ENCODE measurements at regions not wholly inside any gene's neighbourhood (a gene's known extent, or its start where the extent isn't known, plus 50 kb on each side); places are given as distances from the start of the nearest gene placed in this dataset.

DNA sequence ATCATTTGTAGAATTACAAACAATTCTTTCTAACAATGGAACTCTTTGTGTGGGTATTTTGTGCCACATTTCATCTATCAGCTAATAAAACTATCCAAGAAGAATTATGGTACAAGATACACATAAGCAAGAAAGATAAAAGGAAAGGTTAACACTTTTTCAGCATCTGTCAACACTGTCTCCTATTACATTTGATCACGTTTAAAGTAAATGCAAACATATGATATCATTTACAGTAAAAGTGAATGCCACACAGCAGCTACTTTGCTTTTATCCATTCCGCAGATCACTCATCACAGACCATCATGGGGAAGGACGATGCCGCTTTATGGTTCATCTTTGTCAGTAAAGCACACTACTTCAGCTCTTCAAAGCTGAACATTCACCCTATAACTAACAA lies 456.4 kb upstream of the MANEA start:
- Histone ChIP-seq H3K27me3 (ENCODE audit: insufficient read depth, poor library complexity, severe bottlenecking) (no peaks in the 10 kb centered on the region), H3K27ac (replicated peaks) (no peak overlapping the region), H3K4me3 (replicated peaks; ENCODE audit: insufficient read depth, low read length) (no peak overlapping the region)
- TF ChIP-seq CTCF (IDR thresholded peaks at IDR 0.05; ENCODE audit: insufficient read depth, low read length), result no peak
- TF ChIP-seq, protein P1, sequence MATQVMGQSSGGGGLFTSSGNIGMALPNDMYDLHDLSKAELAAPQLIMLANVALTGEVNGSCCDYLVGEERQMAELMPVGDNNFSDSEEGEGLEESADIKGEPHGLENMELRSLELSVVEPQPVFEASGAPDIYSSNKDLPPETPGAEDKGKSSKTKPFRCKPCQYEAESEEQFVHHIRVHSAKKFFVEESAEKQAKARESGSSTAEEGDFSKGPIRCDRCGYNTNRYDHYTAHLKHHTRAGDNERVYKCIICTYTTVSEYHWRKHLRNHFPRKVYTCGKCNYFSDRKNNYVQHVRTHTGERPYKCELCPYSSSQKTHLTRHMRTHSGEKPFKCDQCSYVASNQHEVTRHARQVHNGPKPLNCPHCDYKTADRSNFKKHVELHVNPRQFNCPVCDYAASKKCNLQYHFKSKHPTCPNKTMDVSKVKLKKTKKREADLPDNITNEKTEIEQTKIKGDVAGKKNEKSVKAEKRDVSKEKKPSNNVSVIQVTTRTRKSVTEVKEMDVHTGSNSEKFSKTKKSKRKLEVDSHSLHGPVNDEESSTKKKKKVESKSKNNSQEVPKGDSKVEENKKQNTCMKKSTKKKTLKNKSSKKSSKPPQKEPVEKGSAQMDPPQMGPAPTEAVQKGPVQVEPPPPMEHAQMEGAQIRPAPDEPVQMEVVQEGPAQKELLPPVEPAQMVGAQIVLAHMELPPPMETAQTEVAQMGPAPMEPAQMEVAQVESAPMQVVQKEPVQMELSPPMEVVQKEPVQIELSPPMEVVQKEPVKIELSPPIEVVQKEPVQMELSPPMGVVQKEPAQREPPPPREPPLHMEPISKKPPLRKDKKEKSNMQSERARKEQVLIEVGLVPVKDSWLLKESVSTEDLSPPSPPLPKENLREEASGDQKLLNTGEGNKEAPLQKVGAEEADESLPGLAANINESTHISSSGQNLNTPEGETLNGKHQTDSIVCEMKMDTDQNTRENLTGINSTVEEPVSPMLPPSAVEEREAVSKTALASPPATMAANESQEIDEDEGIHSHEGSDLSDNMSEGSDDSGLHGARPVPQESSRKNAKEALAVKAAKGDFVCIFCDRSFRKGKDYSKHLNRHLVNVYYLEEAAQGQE (IDR thresholded peaks at IDR 0.05; ENCODE audit: insufficient replicate concordance, low read depth), result no peak
- TF ChIP-seq POLR2AphosphoS5 (IDR thresholded peaks at IDR 0.05; ENCODE audit: low read depth), result no peak
- TF ChIP-seq GABPA (IDR thresholded peaks at IDR 0.05; ENCODE audit: low read depth), result no peak
- TF ChIP-seq SPI1 (IDR thresholded peaks at IDR 0.05; ENCODE audit: borderline replicate concordance, low read depth), result no peak
- no peak for DNase-seq (ENCODE audit: low read depth in 1 of 2, low spot score in 1 of 2)

DNA sequence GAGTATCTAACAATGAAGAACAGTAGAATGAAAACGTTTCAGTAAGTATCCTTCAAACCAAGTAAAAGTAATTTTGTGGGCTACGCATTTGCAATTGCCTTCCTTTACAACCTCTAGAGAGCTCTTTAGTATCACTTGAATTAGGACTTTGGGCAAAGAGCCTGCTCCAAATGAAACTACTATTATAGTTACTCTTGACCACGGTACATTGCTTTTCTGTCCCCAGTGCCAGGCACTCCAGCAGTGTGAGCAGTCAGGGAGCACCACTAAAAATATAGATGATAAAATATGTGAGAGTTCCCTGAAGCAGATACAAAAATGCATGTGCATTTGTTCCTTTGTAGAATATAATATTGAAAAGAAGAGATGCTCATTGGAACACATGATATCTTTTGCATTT lies 450.1 kb upstream of the MANEA start:
- no peak for TF ChIP-seq GABPA (IDR thresholded peaks at IDR 0.05; ENCODE audit: low read depth)
- TF ChIP-seq, protein P1 (IDR thresholded peaks at IDR 0.05; ENCODE audit: insufficient replicate concordance, low read depth), result no peak
- TF ChIP-seq CTCF (IDR thresholded peaks at IDR 0.05; ENCODE audit: insufficient read depth, low read length), result no peak
- no peak for TF ChIP-seq SPI1 (IDR thresholded peaks at IDR 0.05; ENCODE audit: borderline replicate concordance, low read depth)
- no peaks in the 10 kb centered on the region for H3K27me3 ChIP-seq (ENCODE audit: insufficient read depth, poor library complexity, severe bottlenecking)
- H3K4me3 ChIP-seq (replicated peaks; ENCODE audit: insufficient read depth, low read length), result no peak overlapping the region
- DNase-seq (ENCODE audit: low read depth in 1 of 2, low spot score in 1 of 2), result no peak
- H3K27ac ChIP-seq (replicated peaks), result no peak overlapping the region

DNA sequence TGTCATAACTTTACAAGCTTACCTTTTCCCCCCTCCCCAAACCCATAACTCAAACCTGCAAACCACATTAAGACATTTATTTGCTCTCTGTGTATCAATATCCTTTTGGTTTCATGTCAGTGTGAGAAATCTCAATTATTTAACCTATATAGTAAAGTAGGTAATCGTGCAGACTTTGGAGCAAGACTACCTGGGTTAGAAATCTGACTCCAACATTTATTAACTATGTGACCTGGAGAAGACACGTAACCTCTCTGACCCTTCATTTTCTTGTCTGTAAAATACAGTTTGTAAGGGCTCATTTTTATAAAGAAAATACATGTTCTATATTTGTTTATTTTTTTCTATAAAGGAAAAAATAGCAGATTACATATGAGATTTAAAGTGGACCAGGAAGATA lies 448.9 kb upstream of the MANEA start:
- TF ChIP-seq CTCF (IDR thresholded peaks at IDR 0.05; ENCODE audit: insufficient read depth, low read length) (no peak), SPI1 (IDR thresholded peaks at IDR 0.05; ENCODE audit: borderline replicate concordance, low read depth) (no peak)
- TF ChIP-seq, protein P1 (IDR thresholded peaks at IDR 0.05; ENCODE audit: insufficient replicate concordance, low read depth), result no peak

More for the DNA sequence above, 448.9 kb upstream of the MANEA start:
- no peaks in the 10 kb centered on the region for H3K27me3 ChIP-seq (ENCODE audit: insufficient read depth, poor library complexity, severe bottlenecking)
- no peak for DNase-seq (ENCODE audit: low read depth in 1 of 2, low spot score in 1 of 2)
- no peak overlapping the region for H3K4me3 ChIP-seq (replicated peaks; ENCODE audit: insufficient read depth, low read length)
- H3K27ac ChIP-seq (replicated peaks), result no peak overlapping the region
